GM10266 (cell line): ENCODE measurements at regions not wholly inside any gene's neighbourhood (a gene's known extent, or its start where the extent isn't known, plus 50 kb on each side); places are given as distances from the start of the nearest gene placed in this dataset.

Experiments used
- DNase-seq: peaks from one replicate; pipeline ENCODE4 v3.0.0; 2012; ENCODE audit errors: extremely low spot score
- TF ChIP-seq, protein P1 (sequence below): IDR thresholded peaks from 2 replicates; pipeline ENCODE4 v1.5.1; 2012; ENCODE audit warnings: mild to moderate bottlenecking, low read depth; ENCODE audit not compliant: control insufficient read depth, insufficient read depth; ENCODE audit errors: missing control alignments

DNA sequence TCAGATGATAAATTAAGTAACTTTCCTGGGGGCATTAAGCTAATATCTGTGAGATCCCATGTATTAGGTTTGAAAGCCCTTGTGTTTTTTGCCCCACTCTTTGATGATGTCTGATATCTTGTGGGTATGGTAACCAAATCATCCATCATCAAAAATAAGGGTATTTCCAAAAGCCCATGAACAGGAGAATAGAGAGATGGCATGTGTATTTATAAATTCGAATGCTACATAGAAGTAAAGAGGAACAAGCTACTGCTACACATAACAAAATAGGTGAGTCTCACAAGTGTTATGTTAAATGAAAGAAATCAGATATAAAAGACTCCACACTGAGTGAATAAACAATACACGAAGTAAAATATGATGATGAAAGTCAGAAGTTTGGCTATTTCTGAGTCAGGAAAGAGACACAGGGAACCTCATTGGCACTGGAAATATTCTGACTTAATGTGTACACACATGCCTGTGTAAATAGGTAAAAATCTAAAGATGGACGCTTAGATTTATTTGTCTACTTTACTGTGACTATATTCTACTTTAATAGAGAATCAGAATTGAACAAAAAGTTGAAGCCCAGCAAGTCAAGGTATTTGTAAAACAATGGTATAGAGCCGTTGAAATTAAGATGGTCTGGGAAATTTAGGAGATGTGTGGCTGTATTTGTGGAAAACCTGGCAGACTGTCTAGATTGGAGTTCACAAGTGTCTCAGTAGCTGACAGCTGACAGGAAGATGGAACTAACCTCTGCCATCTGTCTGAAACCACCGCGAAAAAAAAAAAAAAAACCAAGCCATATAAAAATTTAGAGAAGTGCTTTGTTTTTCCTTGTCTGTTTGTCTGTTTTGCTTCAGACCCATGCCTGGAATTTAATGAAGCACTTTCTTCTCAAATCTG lies 111.0 kb upstream of the TGFBR2 start:
- TF ChIP-seq, protein P1, sequence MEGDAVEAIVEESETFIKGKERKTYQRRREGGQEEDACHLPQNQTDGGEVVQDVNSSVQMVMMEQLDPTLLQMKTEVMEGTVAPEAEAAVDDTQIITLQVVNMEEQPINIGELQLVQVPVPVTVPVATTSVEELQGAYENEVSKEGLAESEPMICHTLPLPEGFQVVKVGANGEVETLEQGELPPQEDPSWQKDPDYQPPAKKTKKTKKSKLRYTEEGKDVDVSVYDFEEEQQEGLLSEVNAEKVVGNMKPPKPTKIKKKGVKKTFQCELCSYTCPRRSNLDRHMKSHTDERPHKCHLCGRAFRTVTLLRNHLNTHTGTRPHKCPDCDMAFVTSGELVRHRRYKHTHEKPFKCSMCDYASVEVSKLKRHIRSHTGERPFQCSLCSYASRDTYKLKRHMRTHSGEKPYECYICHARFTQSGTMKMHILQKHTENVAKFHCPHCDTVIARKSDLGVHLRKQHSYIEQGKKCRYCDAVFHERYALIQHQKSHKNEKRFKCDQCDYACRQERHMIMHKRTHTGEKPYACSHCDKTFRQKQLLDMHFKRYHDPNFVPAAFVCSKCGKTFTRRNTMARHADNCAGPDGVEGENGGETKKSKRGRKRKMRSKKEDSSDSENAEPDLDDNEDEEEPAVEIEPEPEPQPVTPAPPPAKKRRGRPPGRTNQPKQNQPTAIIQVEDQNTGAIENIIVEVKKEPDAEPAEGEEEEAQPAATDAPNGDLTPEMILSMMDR = no peak
- DNase-seq = no peak

DNA sequence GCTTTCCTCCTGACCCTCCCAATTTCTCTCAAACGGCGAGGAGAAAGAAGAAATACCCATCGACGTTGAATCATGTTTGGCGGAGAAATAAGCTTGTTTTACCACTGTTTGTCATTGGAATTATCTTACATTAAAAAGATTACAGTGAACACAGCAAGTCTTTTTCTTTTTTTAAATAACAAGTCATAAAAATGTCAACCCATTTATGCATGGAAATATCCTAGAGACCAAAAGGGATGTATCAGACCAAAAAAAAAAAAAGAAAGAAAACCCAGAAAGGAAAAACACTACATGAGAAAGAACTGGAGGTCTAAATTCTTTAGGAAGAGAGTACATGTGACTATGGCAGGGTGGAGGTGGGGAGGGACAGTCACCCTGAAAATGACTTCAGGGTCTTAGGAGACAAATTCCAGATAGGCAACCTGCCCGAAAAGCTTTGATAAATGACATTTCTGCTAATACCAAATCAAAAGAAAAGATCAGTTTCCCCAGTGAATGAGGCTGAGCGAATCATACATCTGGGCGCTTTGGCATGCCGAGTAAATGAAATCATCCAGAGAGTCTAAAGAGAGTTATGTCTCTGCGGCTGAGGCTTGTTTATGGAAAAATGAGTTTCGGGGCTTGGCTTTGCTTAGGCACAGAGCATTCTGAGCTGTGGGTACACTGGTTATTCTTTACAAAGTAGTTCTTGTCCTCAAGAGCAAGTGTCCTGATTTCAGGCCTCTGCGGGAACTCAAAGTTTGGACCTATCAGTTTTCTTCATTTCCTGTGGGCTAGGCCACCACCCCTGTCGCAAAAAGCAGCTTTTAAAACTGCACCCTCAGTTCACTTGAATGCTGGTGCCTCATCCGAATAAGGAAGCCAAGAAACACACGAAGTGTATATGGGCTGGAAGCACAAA lies 110.1 kb upstream of the TGFBR2 start:
- DNase-seq = no peak
- TF ChIP-seq, protein P1 = no peak

DNA sequence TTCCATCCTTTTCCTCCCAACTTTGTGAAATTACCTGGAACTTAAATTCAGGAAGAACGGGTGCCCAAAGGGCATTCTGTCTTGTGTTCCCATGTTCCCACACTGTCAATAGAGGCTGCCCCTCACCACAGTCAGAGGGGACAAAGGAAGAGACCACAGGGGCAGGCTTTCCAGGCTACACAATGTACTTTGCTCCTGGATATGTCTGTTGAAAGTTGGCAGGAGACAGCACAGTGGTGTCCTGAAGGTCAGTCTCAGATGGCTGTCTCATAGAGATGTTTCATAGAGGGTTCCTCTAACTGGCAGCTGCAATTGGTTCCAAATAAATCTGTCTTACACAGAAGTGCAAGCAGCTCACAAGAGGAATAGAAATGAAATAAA lies 107.8 kb upstream of the TGFBR2 start:
- DNase-seq = no peak
- TF ChIP-seq, protein P1 = no peak

DNA sequence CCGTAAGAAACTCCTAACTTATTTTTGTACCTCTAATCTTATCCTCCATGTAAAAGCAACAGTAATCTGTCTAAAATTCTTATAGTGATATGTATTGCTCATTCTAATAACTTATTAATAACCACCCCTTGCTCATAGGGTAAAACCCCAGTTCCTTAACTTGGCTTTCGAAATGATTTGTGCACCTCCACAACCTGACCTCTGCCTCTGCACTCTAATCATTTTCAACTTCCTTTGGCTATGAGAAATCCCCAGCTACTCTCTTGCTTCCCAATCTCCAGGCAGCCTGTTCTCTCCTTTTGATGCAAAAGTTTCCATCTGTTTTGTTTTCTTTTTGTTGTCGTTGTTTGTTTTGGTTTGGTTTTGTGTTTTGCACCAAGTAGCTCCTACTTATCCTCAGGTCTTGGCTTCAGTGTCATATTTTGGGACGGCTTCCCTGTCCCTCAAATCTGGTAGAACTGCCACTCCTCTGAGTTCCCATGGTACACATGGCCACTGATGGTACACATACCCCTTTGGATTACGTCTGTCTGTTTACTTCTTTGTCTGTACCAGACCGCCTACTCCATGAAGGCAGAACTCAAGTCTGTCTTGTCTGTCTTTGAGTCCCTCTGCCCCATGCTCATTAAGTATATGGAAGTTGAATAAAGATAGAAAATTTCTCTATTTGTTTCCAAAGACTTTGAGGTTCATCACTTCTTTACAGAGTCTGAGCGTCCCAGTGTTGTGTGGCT lies 105.6 kb upstream of the TGFBR2 start:
- DNase-seq = peak; percentile 52
- TF ChIP-seq, protein P1 = no peak

DNA sequence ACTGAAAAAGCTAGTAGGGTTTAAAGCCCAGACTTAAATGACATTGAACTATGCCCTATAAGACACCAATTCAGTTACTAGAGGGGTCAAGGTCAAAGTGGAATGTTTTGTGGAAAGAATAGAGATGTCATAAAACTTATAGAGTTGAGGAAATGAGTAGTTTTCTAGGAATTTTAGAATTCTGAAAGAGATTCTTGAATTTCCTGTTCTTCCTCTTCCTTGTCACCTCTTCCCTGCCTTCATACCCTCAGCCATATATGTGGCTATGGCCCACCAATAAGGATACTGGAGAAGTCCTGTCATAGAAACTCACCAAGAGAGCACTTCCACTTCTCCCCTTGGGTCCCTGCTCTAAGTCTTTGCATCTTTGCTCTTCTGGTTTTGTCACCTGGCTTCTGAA lies 104.9 kb upstream of the TGFBR2 start:
- TF ChIP-seq, protein P1 = no peak
- no peak for DNase-seq

DNA sequence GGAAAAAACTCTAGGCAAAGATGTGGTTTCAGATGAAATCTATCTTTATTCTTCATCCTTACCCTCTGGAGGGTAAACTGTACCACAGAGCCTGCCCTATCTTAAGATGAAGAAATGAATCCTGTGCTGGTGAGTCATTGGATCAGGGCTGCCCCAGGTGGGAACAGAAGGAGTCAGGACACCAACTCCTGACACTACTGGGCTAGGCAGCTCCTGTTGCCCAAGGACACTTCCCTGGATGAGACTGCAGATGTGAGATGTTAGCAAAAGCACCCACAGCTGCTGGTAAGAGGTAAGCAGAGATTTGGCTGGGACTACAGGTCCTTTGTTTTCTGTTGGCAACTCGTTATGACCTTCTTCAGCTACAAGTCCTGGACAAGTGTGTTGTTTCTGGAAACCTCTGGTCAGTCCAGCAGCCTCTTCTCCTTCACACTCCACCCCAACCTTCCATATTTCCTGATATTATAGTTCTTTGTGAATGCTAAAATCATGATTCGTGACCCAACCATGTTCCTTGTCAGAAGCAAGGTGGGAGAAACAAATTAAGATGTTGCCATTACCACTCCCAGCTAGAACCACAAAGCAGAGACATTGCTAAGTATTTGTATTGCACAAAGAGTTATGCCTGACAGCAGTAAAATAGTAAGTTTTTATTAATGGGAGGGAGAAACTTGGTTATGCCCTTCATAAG lies 104.2 kb upstream of the TGFBR2 start:
- no peak for DNase-seq
- TF ChIP-seq, protein P1 = no peak
